ENCODE measurements at regions not wholly inside any gene's neighbourhood (a gene's known extent, or its start where the extent isn't known, plus 50 kb on each side); places are given as distances from the start of the nearest gene placed in this dataset.

GRCh38 chr9:103709366-103709765 is 384.7 kb upstream of the SMC2 start:
- Histone ChIP-seq H3K4me3 (ENCODE audit: severe bottlenecking) (no peak overlapping the region), H3K4me1 (ENCODE audit: insufficient read depth, poor library complexity, severe bottlenecking) (no peaks in the 10 kb centered on the region), H3K9me3 (ENCODE audit: severe bottlenecking) (no peaks in the 10 kb centered on the region), H3K36me3 (ENCODE audit: low read depth) (no peaks in the 10 kb centered on the region), H3K27me3 (ENCODE audit: insufficient read depth, poor library complexity, severe bottlenecking) (no peaks in the 10 kb centered on the region), H3K27ac (ENCODE audit: poor library complexity, severe bottlenecking) (no peak overlapping the region)
- ATAC-seq (ENCODE audit: low read depth), result no peak
- TF ChIP-seq, protein P1, sequence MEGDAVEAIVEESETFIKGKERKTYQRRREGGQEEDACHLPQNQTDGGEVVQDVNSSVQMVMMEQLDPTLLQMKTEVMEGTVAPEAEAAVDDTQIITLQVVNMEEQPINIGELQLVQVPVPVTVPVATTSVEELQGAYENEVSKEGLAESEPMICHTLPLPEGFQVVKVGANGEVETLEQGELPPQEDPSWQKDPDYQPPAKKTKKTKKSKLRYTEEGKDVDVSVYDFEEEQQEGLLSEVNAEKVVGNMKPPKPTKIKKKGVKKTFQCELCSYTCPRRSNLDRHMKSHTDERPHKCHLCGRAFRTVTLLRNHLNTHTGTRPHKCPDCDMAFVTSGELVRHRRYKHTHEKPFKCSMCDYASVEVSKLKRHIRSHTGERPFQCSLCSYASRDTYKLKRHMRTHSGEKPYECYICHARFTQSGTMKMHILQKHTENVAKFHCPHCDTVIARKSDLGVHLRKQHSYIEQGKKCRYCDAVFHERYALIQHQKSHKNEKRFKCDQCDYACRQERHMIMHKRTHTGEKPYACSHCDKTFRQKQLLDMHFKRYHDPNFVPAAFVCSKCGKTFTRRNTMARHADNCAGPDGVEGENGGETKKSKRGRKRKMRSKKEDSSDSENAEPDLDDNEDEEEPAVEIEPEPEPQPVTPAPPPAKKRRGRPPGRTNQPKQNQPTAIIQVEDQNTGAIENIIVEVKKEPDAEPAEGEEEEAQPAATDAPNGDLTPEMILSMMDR (IDR thresholded peaks at IDR 0.05; ENCODE audit: poor library complexity, severe bottlenecking), result no peak
- no peak for DNase-seq (ENCODE audit: low spot score)

- no peaks in the 10 kb centered on the region for H3K9me3 ChIP-seq (ENCODE audit: severe bottlenecking)
- H3K4me3 ChIP-seq (ENCODE audit: severe bottlenecking), result no peak overlapping the region
- H3K36me3 ChIP-seq (ENCODE audit: low read depth), result no peaks in the 10 kb centered on the region
- no peak overlapping the region for H3K27ac ChIP-seq (ENCODE audit: poor library complexity, severe bottlenecking)
- ATAC-seq (ENCODE audit: low read depth) (no peak), DNase-seq (ENCODE audit: low spot score) (no peak)
- TF ChIP-seq, protein P1 (IDR thresholded peaks at IDR 0.05; ENCODE audit: poor library complexity, severe bottlenecking), result no peak
- H3K27me3 ChIP-seq (ENCODE audit: insufficient read depth, poor library complexity, severe bottlenecking), result no peaks in the 10 kb centered on the region
- no peaks in the 10 kb centered on the region for H3K4me1 ChIP-seq (ENCODE audit: insufficient read depth, poor library complexity, severe bottlenecking)
Observed at GRCh38 chr9:103713631-103714030, 380.5 kb upstream of the SMC2 start.

GRCh38 chr9:103714992-103715391 is 379.1 kb upstream of the SMC2 start:
- no peak for ATAC-seq (ENCODE audit: low read depth)
- Histone ChIP-seq H3K9me3 (ENCODE audit: severe bottlenecking) (no peaks in the 10 kb centered on the region), H3K27me3 (ENCODE audit: insufficient read depth, poor library complexity, severe bottlenecking) (no peaks in the 10 kb centered on the region), H3K36me3 (ENCODE audit: low read depth) (no peaks in the 10 kb centered on the region), H3K27ac (ENCODE audit: poor library complexity, severe bottlenecking) (no peak overlapping the region), H3K4me3 (ENCODE audit: severe bottlenecking) (no peak overlapping the region), H3K4me1 (ENCODE audit: insufficient read depth, poor library complexity, severe bottlenecking) (no peaks in the 10 kb centered on the region)
- TF ChIP-seq, protein P1 (IDR thresholded peaks at IDR 0.05; ENCODE audit: poor library complexity, severe bottlenecking), result no peak
- no peak for DNase-seq (ENCODE audit: low spot score)

DNA sequence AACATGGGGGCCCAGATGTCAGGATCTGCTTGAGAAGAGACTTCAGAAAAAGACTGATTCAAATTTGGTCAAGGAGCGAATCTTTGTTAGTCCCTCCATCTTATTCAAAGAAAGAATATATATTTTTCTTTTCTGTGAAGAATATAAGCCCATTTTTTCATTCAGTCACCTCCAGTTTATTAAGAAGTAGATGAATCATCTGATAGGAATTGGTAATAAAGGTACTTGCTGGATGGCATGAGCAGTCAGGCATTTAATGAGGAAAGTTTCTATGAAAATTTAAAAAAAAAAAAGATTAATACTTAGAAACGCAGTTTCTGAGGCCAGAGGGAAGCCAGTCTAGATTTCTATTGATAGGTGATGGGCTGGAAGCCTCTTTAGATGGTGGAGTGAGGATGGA is 373.1 kb upstream of the SMC2 start:
- Histone ChIP-seq H3K4me1 (ENCODE audit: insufficient read depth, poor library complexity, severe bottlenecking) (no peaks in the 10 kb centered on the region), H3K4me3 (ENCODE audit: severe bottlenecking) (no peak overlapping the region), H3K27ac (ENCODE audit: poor library complexity, severe bottlenecking) (no peak overlapping the region), H3K9me3 (ENCODE audit: severe bottlenecking) (no peaks in the 10 kb centered on the region), H3K36me3 (ENCODE audit: low read depth) (no peaks in the 10 kb centered on the region), H3K27me3 (ENCODE audit: insufficient read depth, poor library complexity, severe bottlenecking) (no peaks in the 10 kb centered on the region)
- DNase-seq (ENCODE audit: low spot score), result no peak
- TF ChIP-seq, protein P1 (IDR thresholded peaks at IDR 0.05; ENCODE audit: poor library complexity, severe bottlenecking), result no peak
- no peak for ATAC-seq (ENCODE audit: low read depth)

- DNase-seq (ENCODE audit: low spot score) (no peak), ATAC-seq (ENCODE audit: low read depth) (no peak)
- H3K27me3 ChIP-seq (ENCODE audit: insufficient read depth, poor library complexity, severe bottlenecking), result no peaks in the 10 kb centered on the region
- no peaks in the 10 kb centered on the region for H3K36me3 ChIP-seq (ENCODE audit: low read depth)
- H3K4me1 ChIP-seq (ENCODE audit: insufficient read depth, poor library complexity, severe bottlenecking), result no peaks in the 10 kb centered on the region
- TF ChIP-seq, protein P1 (IDR thresholded peaks at IDR 0.05; ENCODE audit: poor library complexity, severe bottlenecking), result no peak
- H3K9me3 ChIP-seq (ENCODE audit: severe bottlenecking), result no peaks in the 10 kb centered on the region
- H3K4me3 ChIP-seq (ENCODE audit: severe bottlenecking), result no peak overlapping the region
- H3K27ac ChIP-seq (ENCODE audit: poor library complexity, severe bottlenecking), result no peak overlapping the region
Observed at GRCh38 chr9:103730866-103731265, 363.2 kb upstream of the SMC2 start.

All from RWPE2 (cell line).